ENCODE measurements at regions not wholly inside any gene's neighbourhood (a gene's known extent, or its start where the extent isn't known, plus 50 kb on each side); places are given as distances from the start of the nearest gene placed in this dataset.

- TF ChIP-seq EZH2 (IDR thresholded peaks at IDR 0.05; ENCODE audit: borderline replicate concordance, insufficient read depth, low read depth, low read length, poor library complexity, severe bottlenecking) (no peak), CTCF (IDR thresholded peaks at IDR 0.05) (peak; percentile 75)
These were observed 163.0 kb upstream of the XIST start for GRCh38 chrX:74015379-74016019.
